GM12878 (cell line): ENCODE measurements at regions not wholly inside any gene's neighbourhood (a gene's known extent, or its start where the extent isn't known, plus 50 kb on each side); places are given as distances from the start of the nearest gene placed in this dataset.

Experiments used
- EED ChIP-seq: sonication (generic); IDR thresholded peaks from 2 replicates; pipeline ENCODE4 v1.6.1; 2016; ENCODE audit warnings: antibody characterized with exemption, low read depth
- RELA ChIP-seq: fragments of 450-650 bp; IDR thresholded peaks from 2 replicates; pipeline ENCODE4 v1.8.0; 2014; ENCODE audit warnings: borderline replicate concordance; ENCODE audit not compliant: partially characterized antibody
- TF ChIP-seq, protein P1 (sequence below): fragments of 450-650 bp; IDR thresholded peaks from 2 replicates; pipeline ENCODE4 v1.6.1; 2016; ENCODE audit warnings: mild to moderate bottlenecking, moderate library complexity, borderline replicate concordance
- TF ChIP-seq, protein P2 (sequence below): IDR thresholded peaks from 2 replicates; pipeline ENCODE4 v1.6.1; 2011; ENCODE audit warnings: borderline replicate concordance, low read depth, mild to moderate bottlenecking, moderate library complexity, low read length; ENCODE audit not compliant: insufficient read depth, poor library complexity, severe bottlenecking
- TF ChIP-seq, protein P3 (sequence below): fragments of 450-650 bp; IDR thresholded peaks from 2 replicates; pipeline ENCODE4 v1.6.1; 2017; ENCODE audit warnings: mild to moderate bottlenecking, moderate library complexity

DNA sequence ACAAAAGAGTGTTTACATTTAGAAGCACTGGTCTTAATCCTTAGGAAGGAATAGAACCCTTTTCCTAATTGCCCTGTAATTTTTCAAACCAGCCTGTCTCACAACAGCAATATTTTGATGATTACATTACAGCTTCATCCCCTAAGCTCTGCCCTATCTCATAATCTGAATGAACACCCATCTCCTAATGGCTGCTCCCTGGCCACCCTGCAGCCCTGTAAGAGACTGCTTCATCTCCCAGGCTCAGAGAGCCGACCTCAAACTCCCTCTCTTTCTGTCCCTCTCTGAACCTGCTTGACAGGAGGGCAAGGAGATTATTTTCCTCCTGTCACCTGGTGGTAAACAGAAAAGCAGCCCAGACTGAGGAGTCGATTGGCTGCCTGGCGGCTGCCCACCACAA is 107.8 kb downstream of the MAIP1 start (continued):
- TF ChIP-seq, protein P1, sequence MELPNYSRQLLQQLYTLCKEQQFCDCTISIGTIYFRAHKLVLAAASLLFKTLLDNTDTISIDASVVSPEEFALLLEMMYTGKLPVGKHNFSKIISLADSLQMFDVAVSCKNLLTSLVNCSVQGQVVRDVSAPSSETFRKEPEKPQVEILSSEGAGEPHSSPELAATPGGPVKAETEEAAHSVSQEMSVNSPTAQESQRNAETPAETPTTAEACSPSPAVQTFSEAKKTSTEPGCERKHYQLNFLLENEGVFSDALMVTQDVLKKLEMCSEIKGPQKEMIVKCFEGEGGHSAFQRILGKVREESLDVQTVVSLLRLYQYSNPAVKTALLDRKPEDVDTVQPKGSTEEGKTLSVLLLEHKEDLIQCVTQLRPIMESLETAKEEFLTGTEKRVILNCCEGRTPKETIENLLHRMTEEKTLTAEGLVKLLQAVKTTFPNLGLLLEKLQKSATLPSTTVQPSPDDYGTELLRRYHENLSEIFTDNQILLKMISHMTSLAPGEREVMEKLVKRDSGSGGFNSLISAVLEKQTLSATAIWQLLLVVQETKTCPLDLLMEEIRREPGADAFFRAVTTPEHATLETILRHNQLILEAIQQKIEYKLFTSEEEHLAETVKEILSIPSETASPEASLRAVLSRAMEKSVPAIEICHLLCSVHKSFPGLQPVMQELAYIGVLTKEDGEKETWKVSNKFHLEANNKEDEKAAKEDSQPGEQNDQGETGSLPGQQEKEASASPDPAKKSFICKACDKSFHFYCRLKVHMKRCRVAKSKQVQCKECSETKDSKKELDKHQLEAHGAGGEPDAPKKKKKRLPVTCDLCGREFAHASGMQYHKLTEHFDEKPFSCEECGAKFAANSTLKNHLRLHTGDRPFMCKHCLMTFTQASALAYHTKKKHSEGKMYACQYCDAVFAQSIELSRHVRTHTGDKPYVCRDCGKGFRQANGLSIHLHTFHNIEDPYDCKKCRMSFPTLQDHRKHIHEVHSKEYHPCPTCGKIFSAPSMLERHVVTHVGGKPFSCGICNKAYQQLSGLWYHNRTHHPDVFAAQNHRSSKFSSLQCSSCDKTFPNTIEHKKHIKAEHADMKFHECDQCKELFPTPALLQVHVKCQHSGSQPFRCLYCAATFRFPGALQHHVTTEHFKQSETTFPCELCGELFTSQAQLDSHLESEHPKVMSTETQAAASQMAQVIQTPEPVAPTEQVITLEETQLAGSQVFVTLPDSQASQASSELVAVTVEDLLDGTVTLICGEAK: no peak
- TF ChIP-seq, protein P2, sequence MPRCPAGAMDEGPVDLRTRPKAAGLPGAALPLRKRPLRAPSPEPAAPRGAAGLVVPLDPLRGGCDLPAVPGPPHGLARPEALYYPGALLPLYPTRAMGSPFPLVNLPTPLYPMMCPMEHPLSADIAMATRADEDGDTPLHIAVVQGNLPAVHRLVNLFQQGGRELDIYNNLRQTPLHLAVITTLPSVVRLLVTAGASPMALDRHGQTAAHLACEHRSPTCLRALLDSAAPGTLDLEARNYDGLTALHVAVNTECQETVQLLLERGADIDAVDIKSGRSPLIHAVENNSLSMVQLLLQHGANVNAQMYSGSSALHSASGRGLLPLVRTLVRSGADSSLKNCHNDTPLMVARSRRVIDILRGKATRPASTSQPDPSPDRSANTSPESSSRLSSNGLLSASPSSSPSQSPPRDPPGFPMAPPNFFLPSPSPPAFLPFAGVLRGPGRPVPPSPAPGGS: no peak
- no peak for TF ChIP-seq EED
- no peak for TF ChIP-seq RELA
- TF ChIP-seq, protein P3, sequence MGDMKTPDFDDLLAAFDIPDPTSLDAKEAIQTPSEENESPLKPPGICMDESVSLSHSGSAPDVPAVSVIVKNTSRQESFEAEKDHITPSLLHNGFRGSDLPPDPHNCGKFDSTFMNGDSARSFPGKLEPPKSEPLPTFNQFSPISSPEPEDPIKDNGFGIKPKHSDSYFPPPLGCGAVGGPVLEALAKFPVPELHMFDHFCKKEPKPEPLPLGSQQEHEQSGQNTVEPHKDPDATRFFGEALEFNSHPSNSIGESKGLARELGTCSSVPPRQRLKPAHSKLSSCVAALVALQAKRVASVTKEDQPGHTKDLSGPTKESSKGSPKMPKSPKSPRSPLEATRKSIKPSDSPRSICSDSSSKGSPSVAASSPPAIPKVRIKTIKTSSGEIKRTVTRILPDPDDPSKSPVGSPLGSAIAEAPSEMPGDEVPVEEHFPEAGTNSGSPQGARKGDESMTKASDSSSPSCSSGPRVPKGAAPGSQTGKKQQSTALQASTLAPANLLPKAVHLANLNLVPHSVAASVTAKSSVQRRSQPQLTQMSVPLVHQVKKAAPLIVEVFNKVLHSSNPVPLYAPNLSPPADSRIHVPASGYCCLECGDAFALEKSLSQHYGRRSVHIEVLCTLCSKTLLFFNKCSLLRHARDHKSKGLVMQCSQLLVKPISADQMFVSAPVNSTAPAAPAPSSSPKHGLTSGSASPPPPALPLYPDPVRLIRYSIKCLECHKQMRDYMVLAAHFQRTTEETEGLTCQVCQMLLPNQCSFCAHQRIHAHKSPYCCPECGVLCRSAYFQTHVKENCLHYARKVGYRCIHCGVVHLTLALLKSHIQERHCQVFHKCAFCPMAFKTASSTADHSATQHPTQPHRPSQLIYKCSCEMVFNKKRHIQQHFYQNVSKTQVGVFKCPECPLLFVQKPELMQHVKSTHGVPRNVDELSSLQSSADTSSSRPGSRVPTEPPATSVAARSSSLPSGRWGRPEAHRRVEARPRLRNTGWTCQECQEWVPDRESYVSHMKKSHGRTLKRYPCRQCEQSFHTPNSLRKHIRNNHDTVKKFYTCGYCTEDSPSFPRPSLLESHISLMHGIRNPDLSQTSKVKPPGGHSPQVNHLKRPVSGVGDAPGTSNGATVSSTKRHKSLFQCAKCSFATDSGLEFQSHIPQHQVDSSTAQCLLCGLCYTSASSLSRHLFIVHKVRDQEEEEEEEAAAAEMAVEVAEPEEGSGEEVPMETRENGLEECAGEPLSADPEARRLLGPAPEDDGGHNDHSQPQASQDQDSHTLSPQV: no peak
